ENCODE measurements at regions not wholly inside any gene's neighbourhood (a gene's known extent, or its start where the extent isn't known, plus 50 kb on each side); places are given as distances from the start of the nearest gene placed in this dataset.

DNA sequence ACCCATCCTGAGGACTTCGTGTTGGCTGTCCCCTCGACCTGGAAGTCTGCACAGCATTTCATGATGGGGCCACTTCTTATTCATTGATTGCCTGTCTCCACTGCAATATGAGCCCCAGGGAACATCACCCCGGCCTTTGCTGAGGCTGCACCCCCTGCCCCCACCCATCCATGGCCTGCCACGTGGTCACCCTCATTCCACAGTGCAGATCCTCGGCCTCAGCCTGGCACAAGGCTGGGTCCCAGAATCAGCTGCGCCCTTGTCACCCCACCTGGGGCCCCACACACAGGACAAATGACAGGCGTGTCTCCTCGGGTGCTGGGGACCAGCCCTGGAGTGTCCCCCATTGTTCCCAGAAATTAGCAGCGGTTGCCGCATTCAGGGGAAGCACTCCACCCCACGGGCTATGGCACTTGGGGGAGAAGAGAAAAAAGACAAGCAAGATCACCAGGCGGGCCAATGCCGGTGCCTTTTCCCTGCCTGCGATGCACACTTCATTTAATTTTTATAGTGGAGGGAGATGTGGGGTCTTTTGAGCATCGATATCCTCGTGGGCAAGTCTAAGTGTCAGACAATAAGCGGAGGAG lies 157.4 kb downstream of the INHBB start:
- TF ChIP-seq, protein P1, sequence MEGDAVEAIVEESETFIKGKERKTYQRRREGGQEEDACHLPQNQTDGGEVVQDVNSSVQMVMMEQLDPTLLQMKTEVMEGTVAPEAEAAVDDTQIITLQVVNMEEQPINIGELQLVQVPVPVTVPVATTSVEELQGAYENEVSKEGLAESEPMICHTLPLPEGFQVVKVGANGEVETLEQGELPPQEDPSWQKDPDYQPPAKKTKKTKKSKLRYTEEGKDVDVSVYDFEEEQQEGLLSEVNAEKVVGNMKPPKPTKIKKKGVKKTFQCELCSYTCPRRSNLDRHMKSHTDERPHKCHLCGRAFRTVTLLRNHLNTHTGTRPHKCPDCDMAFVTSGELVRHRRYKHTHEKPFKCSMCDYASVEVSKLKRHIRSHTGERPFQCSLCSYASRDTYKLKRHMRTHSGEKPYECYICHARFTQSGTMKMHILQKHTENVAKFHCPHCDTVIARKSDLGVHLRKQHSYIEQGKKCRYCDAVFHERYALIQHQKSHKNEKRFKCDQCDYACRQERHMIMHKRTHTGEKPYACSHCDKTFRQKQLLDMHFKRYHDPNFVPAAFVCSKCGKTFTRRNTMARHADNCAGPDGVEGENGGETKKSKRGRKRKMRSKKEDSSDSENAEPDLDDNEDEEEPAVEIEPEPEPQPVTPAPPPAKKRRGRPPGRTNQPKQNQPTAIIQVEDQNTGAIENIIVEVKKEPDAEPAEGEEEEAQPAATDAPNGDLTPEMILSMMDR (IDR thresholded peaks at IDR 0.05 in 2 of 3, conservative IDR thresholded peaks at IDR 0.05 in 1 of 3; ENCODE audit: insufficient read depth in 2 of 3, low read depth in 1 of 3, low read length in 3 of 3), result no peak
- TF ChIP-seq DNMT1 (IDR thresholded peaks at IDR 0.05) (no peak), CBX2 (IDR thresholded peaks at IDR 0.05; ENCODE audit: insufficient read depth, low read length, poor library complexity, severe bottlenecking) (no peak), NR3C1 (CRISPR knock-in tag; IDR thresholded peaks at IDR 0.05) (no peak), POLR2AphosphoS5 (IDR thresholded peaks at IDR 0.05; ENCODE audit: control insufficient read depth, insufficient read depth, low read depth, low read length) (no peak)
- TF ChIP-seq, protein P2, sequence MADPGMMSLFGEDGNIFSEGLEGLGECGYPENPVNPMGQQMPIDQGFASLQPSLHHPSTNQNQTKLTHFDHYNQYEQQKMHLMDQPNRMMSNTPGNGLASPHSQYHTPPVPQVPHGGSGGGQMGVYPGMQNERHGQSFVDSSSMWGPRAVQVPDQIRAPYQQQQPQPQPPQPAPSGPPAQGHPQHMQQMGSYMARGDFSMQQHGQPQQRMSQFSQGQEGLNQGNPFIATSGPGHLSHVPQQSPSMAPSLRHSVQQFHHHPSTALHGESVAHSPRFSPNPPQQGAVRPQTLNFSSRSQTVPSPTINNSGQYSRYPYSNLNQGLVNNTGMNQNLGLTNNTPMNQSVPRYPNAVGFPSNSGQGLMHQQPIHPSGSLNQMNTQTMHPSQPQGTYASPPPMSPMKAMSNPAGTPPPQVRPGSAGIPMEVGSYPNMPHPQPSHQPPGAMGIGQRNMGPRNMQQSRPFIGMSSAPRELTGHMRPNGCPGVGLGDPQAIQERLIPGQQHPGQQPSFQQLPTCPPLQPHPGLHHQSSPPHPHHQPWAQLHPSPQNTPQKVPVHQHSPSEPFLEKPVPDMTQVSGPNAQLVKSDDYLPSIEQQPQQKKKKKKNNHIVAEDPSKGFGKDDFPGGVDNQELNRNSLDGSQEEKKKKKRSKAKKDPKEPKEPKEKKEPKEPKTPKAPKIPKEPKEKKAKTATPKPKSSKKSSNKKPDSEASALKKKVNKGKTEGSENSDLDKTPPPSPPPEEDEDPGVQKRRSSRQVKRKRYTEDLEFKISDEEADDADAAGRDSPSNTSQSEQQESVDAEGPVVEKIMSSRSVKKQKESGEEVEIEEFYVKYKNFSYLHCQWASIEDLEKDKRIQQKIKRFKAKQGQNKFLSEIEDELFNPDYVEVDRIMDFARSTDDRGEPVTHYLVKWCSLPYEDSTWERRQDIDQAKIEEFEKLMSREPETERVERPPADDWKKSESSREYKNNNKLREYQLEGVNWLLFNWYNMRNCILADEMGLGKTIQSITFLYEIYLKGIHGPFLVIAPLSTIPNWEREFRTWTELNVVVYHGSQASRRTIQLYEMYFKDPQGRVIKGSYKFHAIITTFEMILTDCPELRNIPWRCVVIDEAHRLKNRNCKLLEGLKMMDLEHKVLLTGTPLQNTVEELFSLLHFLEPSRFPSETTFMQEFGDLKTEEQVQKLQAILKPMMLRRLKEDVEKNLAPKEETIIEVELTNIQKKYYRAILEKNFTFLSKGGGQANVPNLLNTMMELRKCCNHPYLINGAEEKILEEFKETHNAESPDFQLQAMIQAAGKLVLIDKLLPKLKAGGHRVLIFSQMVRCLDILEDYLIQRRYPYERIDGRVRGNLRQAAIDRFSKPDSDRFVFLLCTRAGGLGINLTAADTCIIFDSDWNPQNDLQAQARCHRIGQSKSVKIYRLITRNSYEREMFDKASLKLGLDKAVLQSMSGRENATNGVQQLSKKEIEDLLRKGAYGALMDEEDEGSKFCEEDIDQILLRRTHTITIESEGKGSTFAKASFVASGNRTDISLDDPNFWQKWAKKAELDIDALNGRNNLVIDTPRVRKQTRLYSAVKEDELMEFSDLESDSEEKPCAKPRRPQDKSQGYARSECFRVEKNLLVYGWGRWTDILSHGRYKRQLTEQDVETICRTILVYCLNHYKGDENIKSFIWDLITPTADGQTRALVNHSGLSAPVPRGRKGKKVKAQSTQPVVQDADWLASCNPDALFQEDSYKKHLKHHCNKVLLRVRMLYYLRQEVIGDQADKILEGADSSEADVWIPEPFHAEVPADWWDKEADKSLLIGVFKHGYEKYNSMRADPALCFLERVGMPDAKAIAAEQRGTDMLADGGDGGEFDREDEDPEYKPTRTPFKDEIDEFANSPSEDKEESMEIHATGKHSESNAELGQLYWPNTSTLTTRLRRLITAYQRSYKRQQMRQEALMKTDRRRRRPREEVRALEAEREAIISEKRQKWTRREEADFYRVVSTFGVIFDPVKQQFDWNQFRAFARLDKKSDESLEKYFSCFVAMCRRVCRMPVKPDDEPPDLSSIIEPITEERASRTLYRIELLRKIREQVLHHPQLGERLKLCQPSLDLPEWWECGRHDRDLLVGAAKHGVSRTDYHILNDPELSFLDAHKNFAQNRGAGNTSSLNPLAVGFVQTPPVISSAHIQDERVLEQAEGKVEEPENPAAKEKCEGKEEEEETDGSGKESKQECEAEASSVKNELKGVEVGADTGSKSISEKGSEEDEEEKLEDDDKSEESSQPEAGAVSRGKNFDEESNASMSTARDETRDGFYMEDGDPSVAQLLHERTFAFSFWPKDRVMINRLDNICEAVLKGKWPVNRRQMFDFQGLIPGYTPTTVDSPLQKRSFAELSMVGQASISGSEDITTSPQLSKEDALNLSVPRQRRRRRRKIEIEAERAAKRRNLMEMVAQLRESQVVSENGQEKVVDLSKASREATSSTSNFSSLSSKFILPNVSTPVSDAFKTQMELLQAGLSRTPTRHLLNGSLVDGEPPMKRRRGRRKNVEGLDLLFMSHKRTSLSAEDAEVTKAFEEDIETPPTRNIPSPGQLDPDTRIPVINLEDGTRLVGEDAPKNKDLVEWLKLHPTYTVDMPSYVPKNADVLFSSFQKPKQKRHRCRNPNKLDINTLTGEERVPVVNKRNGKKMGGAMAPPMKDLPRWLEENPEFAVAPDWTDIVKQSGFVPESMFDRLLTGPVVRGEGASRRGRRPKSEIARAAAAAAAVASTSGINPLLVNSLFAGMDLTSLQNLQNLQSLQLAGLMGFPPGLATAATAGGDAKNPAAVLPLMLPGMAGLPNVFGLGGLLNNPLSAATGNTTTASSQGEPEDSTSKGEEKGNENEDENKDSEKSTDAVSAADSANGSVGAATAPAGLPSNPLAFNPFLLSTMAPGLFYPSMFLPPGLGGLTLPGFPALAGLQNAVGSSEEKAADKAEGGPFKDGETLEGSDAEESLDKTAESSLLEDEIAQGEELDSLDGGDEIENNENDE (IDR thresholded peaks at IDR 0.05; ENCODE audit: low read depth, low read length), result no peak
